Common myeloid progenitor, CD34-positive (primary cell): ENCODE measurements at regions not wholly inside any gene's neighbourhood (a gene's known extent, or its start where the extent isn't known, plus 50 kb on each side); places are given as distances from the start of the nearest gene placed in this dataset.

Experiments used
- CTCF ChIA-PET: fragments of 350-600 bp; sonication (Branson Sonifier 250); formaldehyde crosslinking; loops from one replicate; lab custom pipeline; 2021; ENCODE audit warnings: antibody characterized with exemption; lab: Charles Lee
- POLR2A ChIA-PET: fragments of 350-600 bp; sonication (Branson Sonifier 250); formaldehyde crosslinking; loops from one replicate; lab custom pipeline; 2021; ENCODE audit warnings: antibody characterized with exemption; lab: Charles Lee
- DNase-seq, 3 donors: peaks; one replicate each; pipeline versions ENCODE4 v3.0.0 to v3.0.0-alpha.2; 2013
- H3K27ac ChIP-seq, 2 experiments: 1 replicate in 1 of 2; 2 replicates in 1 of 2; pipeline ENCODE4 v1.7.0; 2013; ENCODE audit warnings: inconsistent platforms in 2 of 2, low read length in 2 of 2, mild to moderate bottlenecking in 2 of 2, low read depth in 1 of 2, moderate library complexity in 1 of 2; ENCODE audit not compliant: severe bottlenecking in 2 of 2, insufficient read depth in 1 of 2, poor library complexity in 1 of 2
- H3K27me3 ChIP-seq, 5 experiments: replicated peaks in 2 of 5; 1 replicate in 3 of 5; 2 replicates in 2 of 5; pipeline versions ENCODE4 v1.6.1 to v1.7.0; 2013; ENCODE audit warnings: low read length in 4 of 5, mild to moderate bottlenecking in 2 of 5, moderate library complexity in 2 of 5, inconsistent platforms in 1 of 5; ENCODE audit not compliant: insufficient read depth in 5 of 5, control insufficient read depth in 4 of 5
- H3K36me3 ChIP-seq, 4 experiments: 1 replicate in 2 of 4; 2 replicates in 2 of 4; pipeline versions ENCODE4 v1.6.1 to v1.7.0; 2013; ENCODE audit warnings: low read length in 3 of 4, control low read depth in 1 of 4, mild to moderate bottlenecking in 1 of 4; ENCODE audit not compliant: control insufficient read depth in 4 of 4, insufficient read depth in 4 of 4
- H3K4me1 ChIP-seq, 4 experiments: 1 replicate in 3 of 4; 2 replicates in 1 of 4; pipeline versions ENCODE4 v1.6.1 to v1.7.1; 2013; ENCODE audit warnings: low read length in 3 of 4, mild to moderate bottlenecking in 3 of 4, control low read depth in 1 of 4, inconsistent platforms in 1 of 4, moderate library complexity in 1 of 4; ENCODE audit not compliant: control insufficient read depth in 4 of 4, insufficient read depth in 4 of 4; ENCODE audit errors: control extremely low read depth in 1 of 4
- H3K4me3 ChIP-seq, 7 experiments: 1 replicate in 4 of 7; 2 replicates in 3 of 7; pipeline versions ENCODE4 v1.5.1 to v1.7.0; 2013; ENCODE audit warnings: mild to moderate bottlenecking in 7 of 7, low read length in 6 of 7, moderate library complexity in 6 of 7, inconsistent platforms in 2 of 7, low read depth in 2 of 7, control low read depth in 1 of 7; ENCODE audit not compliant: insufficient read depth in 4 of 7, control insufficient read depth in 1 of 7; ENCODE audit errors: extremely low read depth in 1 of 7
- H3K9me3 ChIP-seq, 5 experiments: 1 replicate in 4 of 5; 2 replicates in 1 of 5; pipeline versions ENCODE4 v1.6.1 to v1.7.1; 2013; ENCODE audit warnings: low read length in 4 of 5, mild to moderate bottlenecking in 2 of 5, inconsistent platforms in 1 of 5, low read depth in 1 of 5, moderate library complexity in 1 of 5; ENCODE audit not compliant: control insufficient read depth in 4 of 5, insufficient read depth in 2 of 5; ENCODE audit errors: control extremely low read depth in 1 of 5
- WGBS: methylation state at CpG from one replicate; pipeline ENCODE4 v1.1.5; 2013; ENCODE audit not compliant: insufficient coverage; 5-methylcytosine and 5-hydroxymethylcytosine counted together

DNA sequence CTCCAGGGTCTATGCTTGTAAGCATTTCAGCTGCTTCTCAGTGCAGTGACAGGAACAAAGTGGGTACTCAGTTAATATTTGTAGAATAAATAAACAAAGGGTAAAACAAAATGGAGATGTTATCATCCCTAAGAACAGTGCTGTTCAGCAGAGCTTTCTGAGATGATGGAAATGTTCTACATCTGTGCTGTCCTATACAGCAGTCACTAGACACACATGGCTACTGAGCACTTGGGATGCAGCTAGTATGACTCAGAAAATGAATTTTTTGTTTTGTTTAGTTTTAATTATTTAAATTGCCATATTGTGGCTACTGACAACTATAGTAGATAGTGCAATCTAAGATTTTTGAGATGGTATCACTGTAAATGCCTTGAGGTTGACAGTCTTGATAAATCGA is 283.8 kb upstream of the ADAMTS9 start:
- peaks cover 0 to 3% (median 0%) of the 10 kb centered on the region in 4 experiments for H3K4me1 ChIP-seq
- POLR2A ChIA-PET, result no interaction called here
- H3K36me3 ChIP-seq, result no peaks in the 10 kb centered on the region
- peaks cover 0 to 13% (median 0%) of the 10 kb centered on the region in 5 experiments for H3K27me3 ChIP-seq
- DNase-seq, result no peak
- no peak overlapping the region for H3K4me3 ChIP-seq
- WGBS, result 77% methylated on average over 1 of the region's 1 CpG
- CTCF ChIA-PET, result no interaction called here
- peaks cover 0 to 4% (median 0%) of the 10 kb centered on the region in 5 experiments for H3K9me3 ChIP-seq
- no peak overlapping the region for H3K27ac ChIP-seq

DNA sequence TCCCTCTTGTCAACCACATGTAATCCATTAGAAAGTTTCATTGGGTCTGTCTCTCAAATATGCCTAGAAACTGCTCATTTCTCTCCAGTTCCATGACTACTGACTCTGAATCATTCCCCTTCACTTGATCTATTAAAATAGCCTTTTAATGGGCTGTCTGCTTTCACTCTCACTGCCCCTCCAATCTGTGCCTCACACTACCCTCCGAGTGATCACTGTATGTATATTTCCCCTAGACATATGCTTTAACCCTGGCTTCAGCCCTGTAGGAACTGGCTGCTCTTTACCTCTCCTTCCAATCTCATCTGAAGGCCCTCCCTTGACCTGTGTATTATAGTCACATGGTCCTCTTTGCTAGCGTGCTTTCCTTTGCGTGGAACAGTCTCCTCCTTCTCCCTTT is 282.8 kb upstream of the ADAMTS9 start:
- ChIA-PET POLR2A (no interaction called here), CTCF (no interaction called here)
- DNase-seq, result no peak
- Histone ChIP-seq H3K36me3 (no peaks in the 10 kb centered on the region), H3K9me3 (peaks cover 0 to 4% (median 0%) of the 10 kb centered on the region in 5 experiments), H3K4me3 (no peak overlapping the region), H3K4me1 (peaks cover 0 to 3% (median 0%) of the 10 kb centered on the region in 4 experiments), H3K27me3 (peaks cover 0 to 11% (median 0%) of the 10 kb centered on the region in 5 experiments), H3K27ac (no peak overlapping the region)
- WGBS, result 91% methylated on average over 3 of the region's 3 CpGs

DNA sequence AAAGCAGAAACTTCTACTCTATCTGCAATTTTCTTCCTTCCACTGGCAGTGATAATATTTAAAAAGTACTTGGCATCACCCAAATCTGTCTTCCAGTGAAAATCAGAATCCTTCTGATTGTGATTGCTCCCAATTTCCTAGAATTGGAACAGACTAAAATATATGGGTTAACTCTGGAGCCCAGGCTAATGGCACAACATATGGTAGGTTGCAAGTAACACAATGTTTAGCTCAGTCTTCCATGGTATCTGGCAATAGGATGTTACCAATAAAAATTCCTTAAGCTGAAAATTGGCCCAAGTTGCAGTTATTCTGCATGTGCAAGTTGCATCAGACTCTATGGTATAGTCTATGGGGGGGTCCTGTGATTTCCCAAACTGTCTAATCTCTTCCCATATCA is 273.5 kb upstream of the ADAMTS9 start:
- no peaks in the 10 kb centered on the region for H3K36me3 ChIP-seq
- ChIA-PET POLR2A (no interaction called here), CTCF (no interaction called here)
- H3K4me1 ChIP-seq, result no peaks in the 10 kb centered on the region
- H3K9me3 ChIP-seq, result no peaks in the 10 kb centered on the region
- H3K4me3 ChIP-seq, result no peak overlapping the region
- no peaks in the 10 kb centered on the region for H3K27me3 ChIP-seq
- no peak for DNase-seq
- no peak overlapping the region for H3K27ac ChIP-seq

DNA sequence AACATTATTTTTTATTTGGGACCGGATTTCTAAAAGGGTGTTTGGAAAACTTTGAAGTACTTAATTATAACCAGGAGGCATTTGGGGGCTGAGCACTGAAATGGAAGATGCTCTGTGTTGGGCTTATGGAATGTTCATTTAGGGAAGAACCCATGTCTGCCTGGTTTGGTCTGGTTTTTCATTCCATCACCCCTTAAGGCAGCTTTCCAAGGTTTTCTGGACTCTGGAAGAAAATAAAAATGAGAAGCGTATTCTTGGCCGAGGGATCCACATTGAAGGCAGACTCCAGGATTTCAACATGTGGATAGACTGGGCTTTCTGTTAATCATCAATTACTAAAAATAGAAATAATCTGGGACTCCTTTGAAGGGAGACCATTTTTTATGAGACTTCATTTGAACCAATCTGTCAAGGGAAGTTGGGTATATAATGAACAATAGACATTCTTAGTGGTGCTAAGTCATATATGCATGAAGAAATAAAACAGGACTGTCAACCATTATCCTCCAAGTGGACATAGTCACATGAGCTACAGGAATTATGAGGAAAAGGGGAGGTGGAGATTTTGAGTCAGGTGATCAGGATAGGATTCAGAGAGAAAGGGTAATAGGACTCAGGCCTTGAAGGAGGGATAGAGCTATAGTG is 270.5 kb upstream of the ADAMTS9 start:
- no peak for DNase-seq
- no CpG with 5 or more reads among the region's 3 CpGs for WGBS
- no peaks in the 10 kb centered on the region for H3K9me3 ChIP-seq
- peaks cover 0 to 6% (median 0%) of the 10 kb centered on the region in 4 experiments for H3K4me1 ChIP-seq
- ChIA-PET POLR2A (interaction anchor here (0.6 kb wide), 1 partner anchor 19 kb away, joined by 3 read pairs; no protein-coding TSS in a partner anchor), CTCF (no interaction called here)
- no peak overlapping the region for H3K4me3 ChIP-seq
- no peaks in the 10 kb centered on the region for H3K36me3 ChIP-seq
- H3K27me3 ChIP-seq, result no peaks in the 10 kb centered on the region
- no peak overlapping the region for H3K27ac ChIP-seq

DNA sequence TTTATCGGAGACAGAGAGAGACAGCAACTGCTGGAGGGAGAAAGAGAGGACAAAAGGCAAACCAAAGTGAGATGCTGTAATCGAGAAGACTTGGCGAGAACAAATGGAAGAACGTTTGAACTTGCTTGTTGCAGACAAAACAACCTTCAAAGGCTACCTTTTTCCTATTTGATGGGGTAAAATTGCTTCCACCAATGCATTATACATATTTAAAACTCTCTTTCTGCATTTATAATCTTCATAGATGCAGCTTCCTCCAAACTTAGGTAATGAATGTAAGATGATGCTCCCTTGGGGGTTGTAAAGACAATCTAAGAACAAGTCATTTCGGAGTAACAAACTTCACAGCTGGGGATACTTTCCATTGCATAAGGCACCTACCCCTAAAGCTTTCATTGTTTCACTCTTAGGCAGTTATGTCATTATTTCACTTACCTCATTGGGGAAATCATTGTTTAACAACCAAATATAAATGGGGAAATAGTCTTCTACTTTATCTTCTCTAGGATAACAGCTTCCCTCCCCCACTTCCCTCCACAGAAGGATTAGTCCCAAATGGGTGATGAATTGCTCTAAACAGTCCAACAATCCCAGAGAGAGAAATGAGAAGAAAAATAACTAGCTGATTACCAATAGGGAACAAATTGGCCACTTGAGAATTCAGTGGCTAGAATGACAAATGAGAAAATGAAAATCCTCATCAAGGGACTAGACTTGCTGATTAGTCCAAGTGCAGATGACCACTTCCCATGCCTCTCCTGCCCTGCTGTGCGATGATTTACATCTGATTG is 269.8 kb upstream of the ADAMTS9 start:
- Histone ChIP-seq H3K9me3 (no peaks in the 10 kb centered on the region), H3K27ac (no peak overlapping the region), H3K36me3 (no peaks in the 10 kb centered on the region), H3K4me1 (peaks cover 0 to 6% (median 0%) of the 10 kb centered on the region in 4 experiments), H3K27me3 (no peaks in the 10 kb centered on the region), H3K4me3 (no peak overlapping the region)
- CTCF ChIA-PET, result interaction anchor here (1.1 kb wide), 1 partner anchor 12 kb away, joined by 4 read pairs; no protein-coding TSS in a partner anchor
- POLR2A ChIA-PET, result interaction anchor here (0.6 kb wide), 1 partner anchor 18 kb away, joined by 3 read pairs; no protein-coding TSS in a partner anchor
- no peak for DNase-seq
- 96% methylated on average over 5 of the region's 6 CpGs for WGBS

DNA sequence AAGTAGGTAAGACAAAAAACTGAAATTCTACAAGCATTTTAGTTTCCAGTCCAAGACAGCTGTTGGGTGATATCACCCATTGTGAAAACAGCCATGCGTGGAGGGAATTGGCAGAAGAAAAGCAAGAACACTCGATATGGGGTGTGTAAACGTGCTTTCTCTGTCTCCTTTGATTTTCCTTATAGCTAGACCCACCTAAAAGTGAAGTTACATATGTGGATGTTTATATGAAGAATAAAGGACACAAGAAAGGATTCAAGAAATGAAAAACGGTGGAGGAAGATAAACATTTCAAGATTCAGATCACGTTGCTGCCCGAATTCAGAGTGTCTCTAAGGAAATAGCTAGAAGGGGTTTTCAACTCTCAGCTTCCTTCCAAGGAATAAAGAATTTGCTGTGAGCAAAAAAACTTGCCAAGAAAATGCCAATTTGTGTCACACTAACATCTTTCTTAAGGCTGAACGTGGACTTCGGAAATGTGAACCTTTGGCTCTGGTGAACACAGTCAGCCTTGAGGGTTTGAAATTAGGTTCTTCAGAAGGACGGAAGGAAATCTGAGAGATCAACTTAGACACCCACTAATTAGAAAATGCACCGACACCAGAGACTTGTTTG is 269.0 kb upstream of the ADAMTS9 start:
- H3K27ac ChIP-seq, result no peak overlapping the region
- ChIA-PET POLR2A (no interaction called here), CTCF (interaction anchor here (1.1 kb wide), 1 partner anchor 11 kb away, joined by 4 read pairs; no protein-coding TSS in a partner anchor)
- no peaks in the 10 kb centered on the region for H3K9me3 ChIP-seq
- H3K4me3 ChIP-seq, result no peak overlapping the region
- peaks cover 0 to 6% (median 0%) of the 10 kb centered on the region in 4 experiments for H3K4me1 ChIP-seq
- WGBS, result 87% methylated on average over 7 of the region's 10 CpGs
- no peaks in the 10 kb centered on the region for H3K27me3 ChIP-seq
- no peaks in the 10 kb centered on the region for H3K36me3 ChIP-seq
- DNase-seq, result no peak
